ENCODE measurements at regions not wholly inside any gene's neighbourhood (a gene's known extent, or its start where the extent isn't known, plus 50 kb on each side); places are given as distances from the start of the nearest gene placed in this dataset.

- DNase-seq (ENCODE audit: low read depth in 1 of 2, low spot score in 1 of 2), result no peak
Observed at GRCh38 chr14:83342590-83342989, 1808.9 kb upstream of the SEL1L start.

- no peak for DNase-seq (ENCODE audit: low read depth in 1 of 2, low spot score in 1 of 2)
Observed at GRCh38 chr14:83347874-83348273, 1814.2 kb upstream of the SEL1L start.

- no peak for DNase-seq (ENCODE audit: low read depth in 1 of 2, low spot score in 1 of 2)
Observed at GRCh38 chr14:83355609-83356008, 1822.0 kb upstream of the SEL1L start.

- DNase-seq (ENCODE audit: low read depth in 1 of 2, low spot score in 1 of 2), result no peak
Observed at GRCh38 chr14:83356080-83356479, 1822.4 kb upstream of the SEL1L start.

- DNase-seq (ENCODE audit: low read depth in 1 of 2, low spot score in 1 of 2), result no peak
Observed at GRCh38 chr14:83372271-83372670, 1838.6 kb upstream of the SEL1L start.

- no peak for DNase-seq (ENCODE audit: low read depth in 1 of 2, low spot score in 1 of 2)
Observed at GRCh38 chr14:83379436-83379835, 1845.8 kb upstream of the SEL1L start.

- no peak for DNase-seq (ENCODE audit: low read depth in 1 of 2, low spot score in 1 of 2)
Observed at GRCh38 chr14:83384253-83384652, 1850.6 kb upstream of the SEL1L start.

GRCh38 chr14:83395321-83395720 lies 1861.7 kb upstream of the SEL1L start:
- no peak for DNase-seq (ENCODE audit: low read depth in 1 of 2, low spot score in 1 of 2)

DNA sequence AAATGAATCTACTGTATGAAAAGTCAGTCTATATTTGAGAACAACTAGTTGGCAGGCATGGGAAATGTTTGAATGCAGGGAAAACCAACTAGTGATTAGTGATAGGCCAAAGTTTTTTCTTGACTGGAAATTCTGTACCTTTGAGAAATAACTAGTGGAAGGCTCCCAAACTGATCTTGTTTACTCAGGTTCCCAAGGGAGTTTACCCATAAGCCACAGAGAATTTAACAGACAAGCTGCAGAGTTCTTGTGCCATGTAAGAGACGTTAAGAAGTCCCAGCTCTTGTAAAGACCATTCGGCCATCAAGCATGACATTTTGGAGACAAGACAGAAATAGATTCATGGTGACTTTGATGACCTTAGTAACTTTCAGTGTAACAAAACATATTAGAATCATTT lies 1882.8 kb upstream of the SEL1L start:
- DNase-seq (ENCODE audit: low read depth in 1 of 2, low spot score in 1 of 2), result no peak

GRCh38 chr14:83419420-83419819 lies 1885.8 kb upstream of the SEL1L start:
- DNase-seq (ENCODE audit: low read depth in 1 of 2, low spot score in 1 of 2), result no peak

DNA sequence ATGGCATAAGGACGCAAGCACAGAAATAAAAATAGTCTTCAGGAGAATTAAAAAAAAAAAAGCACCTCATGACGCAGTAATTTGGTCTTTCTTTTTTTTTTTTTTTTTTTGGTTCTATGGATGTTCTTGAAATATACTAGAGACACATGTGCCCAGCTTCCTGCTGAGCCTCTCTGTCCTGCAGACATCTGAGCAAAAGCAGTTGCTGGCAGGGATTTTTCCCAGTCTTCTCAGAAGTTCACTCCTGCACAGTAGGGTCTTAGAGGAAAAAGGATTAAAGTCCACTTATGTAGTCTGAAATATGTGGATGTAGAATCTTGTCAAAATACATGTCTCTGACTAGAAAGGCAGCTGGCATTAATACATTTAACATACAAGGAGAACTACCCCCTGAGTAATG lies 1888.1 kb upstream of the SEL1L start:
- DNase-seq (ENCODE audit: low read depth in 1 of 2, low spot score in 1 of 2), result no peak

- no peak for DNase-seq (ENCODE audit: low read depth in 1 of 2, low spot score in 1 of 2)
Observed at GRCh38 chr14:83425138-83425537, 1891.5 kb upstream of the SEL1L start.

- DNase-seq (ENCODE audit: low read depth in 1 of 2, low spot score in 1 of 2), result no peak
Observed at GRCh38 chr14:83425706-83426105, 1892.1 kb upstream of the SEL1L start.

DNA sequence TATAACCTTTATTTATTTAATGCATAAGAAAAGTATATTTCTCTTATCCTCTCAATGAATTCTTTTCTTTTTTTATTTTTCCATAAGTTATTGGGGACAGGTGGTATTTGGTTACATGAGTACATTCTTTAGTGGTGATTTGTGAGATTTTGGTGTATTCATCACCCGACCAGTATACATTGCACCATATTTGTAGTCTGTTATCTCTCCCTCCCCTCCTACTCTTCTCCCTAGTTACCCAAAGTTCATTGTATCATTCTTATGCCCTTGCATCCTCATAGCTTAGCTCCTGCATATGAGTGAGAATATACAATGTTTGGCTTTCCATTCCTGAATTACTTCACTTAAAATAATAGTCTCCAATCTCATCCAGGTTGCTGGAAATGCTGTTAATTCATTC lies 1900.0 kb upstream of the SEL1L start:
- DNase-seq (ENCODE audit: low read depth in 1 of 2, low spot score in 1 of 2), result no peak

DNA sequence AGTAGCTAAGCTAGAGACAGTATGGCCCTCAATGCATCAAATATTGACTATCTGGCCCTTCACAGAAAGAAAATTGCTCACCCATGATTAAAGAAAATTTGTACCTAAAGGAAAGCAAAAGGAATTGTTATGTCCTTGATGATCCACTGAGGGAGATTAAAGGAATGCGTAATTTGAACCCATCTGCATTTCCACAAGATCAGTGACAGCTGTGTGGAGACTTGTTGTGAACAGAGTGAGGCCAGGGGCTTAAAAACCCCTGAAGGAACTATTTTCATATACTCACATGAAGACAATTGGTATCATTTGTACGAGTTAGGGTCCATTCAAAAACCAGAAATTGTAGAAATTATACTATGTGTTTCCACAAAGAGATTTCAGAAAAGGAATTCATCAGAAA lies 1908.1 kb upstream of the SEL1L start:
- no peak for DNase-seq (ENCODE audit: low read depth in 1 of 2, low spot score in 1 of 2)

GRCh38 chr14:83455561-83455960 lies 1921.9 kb upstream of the SEL1L start:
- no peak for DNase-seq (ENCODE audit: low read depth in 1 of 2, low spot score in 1 of 2)

- no peak for DNase-seq (ENCODE audit: low read depth in 1 of 2, low spot score in 1 of 2)
Observed at GRCh38 chr14:83461521-83461920, 1927.9 kb upstream of the SEL1L start.

DNA sequence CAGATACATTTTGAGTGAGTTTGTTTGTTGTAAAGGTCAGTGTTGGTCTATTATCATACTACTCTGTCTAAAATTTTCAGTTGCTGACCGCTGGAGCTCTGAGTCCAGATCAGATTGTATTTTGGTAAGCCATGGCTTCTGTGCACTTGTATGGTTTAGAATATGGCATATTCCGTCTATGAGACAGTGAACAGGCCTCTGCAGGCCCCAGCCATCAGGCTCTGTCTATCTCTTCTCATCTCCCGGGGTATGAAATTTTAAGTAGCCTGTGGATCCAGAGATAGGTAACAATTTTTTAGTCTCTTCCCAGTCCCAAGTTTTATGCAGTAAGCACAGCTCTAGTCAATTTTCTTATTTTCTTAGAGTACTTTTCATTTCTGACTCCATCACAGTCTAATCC lies 1929.1 kb upstream of the SEL1L start:
- DNase-seq (ENCODE audit: low read depth in 1 of 2, low spot score in 1 of 2), result no peak

DNA sequence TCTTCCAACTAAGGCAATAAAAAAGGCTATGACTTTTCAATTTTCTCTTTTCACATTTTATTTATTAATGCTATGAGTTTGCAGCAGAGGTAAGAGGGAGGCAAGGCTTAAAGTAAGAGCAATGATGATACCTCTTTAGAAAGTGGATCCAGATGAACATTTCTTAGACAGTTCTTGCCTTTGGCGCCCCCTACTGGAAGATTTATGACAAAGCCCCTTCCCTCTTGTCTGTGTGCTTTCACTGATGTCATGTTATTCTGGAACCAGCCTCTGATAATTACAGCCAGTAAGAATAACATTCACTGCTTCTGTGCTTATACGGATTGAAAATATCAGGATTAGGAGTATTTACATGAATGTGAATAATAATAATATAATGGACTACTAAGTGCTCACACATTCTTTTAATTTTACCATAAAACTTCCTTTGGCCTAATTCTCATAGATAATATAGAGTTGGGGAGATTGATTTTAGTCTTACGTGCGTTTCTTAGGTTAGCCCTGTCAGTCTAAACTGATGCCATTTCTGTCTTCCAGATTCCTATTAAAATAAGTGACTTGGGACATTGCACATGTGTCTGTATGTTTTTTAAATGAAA lies 1929.9 kb upstream of the SEL1L start:
- DNase-seq (ENCODE audit: low read depth in 1 of 2, low spot score in 1 of 2), result no peak

- DNase-seq (ENCODE audit: low read depth in 1 of 2, low spot score in 1 of 2), result no peak
Observed at GRCh38 chr14:83467811-83468210, 1934.2 kb upstream of the SEL1L start.

GRCh38 chr14:83470466-83470865 lies 1936.8 kb upstream of the SEL1L start:
- no peak for DNase-seq (ENCODE audit: low read depth in 1 of 2, low spot score in 1 of 2)

GRCh38 chr14:83470959-83471695 lies 1937.5 kb upstream of the SEL1L start:
- no peak for DNase-seq (ENCODE audit: low read depth in 1 of 2, low spot score in 1 of 2)

All from activated CD4-positive, alpha-beta T cell treated with anti-CD3 and anti-CD28 coated beads, Interleukin-2, amount 50 U/mL, for 24 hours (primary cell).